ENCODE measurements at regions not wholly inside any gene's neighbourhood (a gene's known extent, or its start where the extent isn't known, plus 50 kb on each side); places are given as distances from the start of the nearest gene placed in this dataset.
A peak's percentile ranks its signal among the peaks of the same experiment; 100 is the strongest.

DNA sequence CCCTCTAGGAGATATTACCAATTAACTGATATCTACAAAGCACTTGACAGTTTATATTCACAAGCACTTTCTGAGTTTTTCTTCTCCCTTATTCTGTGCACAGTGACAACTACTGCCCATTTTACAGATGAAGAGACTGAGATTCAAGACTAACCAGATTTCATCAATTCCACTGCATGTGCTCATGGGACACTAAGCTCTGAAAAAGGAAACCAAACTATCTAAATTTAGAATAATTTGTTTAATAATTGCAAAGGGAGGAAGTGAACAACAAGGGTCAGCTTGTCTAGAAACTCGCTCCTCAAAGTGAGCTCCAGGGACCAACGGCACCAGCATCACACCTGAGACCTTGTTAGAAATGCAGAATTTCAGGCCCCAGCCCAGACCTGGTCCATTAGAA is 50.8 kb upstream of the MYLIP start:
- intact Hi-C loops (cut with DNase I, micrococcal nuclease) = no loop called here
- ATAC-seq (no peak), DNase-seq (no peak)

DNA sequence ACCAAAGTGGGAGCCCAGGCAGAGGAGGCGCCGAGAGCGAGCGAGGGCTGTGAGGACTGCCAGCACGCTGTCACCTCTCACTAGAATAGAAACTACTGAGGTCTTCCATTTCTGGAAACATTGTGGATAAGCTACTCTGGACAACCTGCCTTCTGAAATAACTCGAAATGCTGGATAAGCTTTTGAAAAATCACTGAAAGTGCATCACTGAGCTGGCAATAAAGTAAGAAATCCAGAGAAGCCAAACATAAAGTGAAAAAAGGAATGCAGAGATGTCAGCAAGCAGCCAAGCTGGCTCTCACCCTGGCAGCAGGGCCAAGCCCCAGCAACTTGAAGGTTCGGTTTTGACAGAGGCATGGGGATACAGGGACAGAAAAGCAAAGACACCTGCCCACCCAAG is 59.2 kb upstream of the MYLIP start:
- ATAC-seq = no peak
- DNase-seq = no peak
- intact Hi-C loops (cut with DNase I, micrococcal nuclease) = no loop called here

DNA sequence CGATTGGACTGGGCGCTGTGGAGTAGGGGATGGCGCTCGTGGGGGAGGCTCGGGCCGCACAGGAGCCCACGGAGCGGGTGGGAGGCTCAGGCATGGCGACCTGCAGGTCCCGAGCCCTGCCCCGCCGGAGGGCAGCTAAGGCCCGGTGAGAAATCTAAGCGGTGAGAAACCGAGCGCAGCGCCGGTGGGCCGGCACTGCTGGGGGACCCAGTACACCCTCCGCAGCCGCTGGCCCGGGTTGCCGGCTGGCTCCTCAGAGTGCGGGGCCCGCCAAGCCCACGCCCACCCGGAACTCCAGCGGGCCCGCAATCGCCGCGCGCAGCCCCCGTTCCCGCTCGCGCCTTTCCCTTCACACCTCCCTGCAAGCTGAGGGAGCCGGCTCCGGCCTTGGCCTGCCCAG is 59.7 kb upstream of the MYLIP start:
- intact Hi-C loops (cut with DNase I, micrococcal nuclease) = no loop called here
- no peak for ATAC-seq
- DNase-seq = no peak

DNA sequence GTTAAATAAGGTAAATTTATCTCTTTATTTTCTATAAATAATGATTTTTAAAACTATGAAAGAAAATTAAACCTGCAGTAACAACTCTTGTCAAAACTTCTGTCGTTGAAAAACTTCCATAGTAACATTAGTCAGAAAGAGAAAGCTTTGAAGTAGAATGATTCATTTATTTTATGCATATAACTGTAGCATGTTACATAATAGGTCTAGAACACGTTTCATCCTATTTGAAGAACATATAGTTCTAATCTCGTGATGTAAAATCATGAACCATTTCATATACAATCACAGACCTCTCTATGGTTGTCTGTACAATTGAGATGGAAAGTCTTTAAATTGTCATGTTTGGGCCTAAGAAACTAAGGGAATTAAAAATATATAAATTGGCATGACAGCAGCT is 61.3 kb upstream of the MYLIP start:
- ATAC-seq (no peak), DNase-seq (no peak)
- intact Hi-C loops (cut with DNase I, micrococcal nuclease) = no loop called here

DNA sequence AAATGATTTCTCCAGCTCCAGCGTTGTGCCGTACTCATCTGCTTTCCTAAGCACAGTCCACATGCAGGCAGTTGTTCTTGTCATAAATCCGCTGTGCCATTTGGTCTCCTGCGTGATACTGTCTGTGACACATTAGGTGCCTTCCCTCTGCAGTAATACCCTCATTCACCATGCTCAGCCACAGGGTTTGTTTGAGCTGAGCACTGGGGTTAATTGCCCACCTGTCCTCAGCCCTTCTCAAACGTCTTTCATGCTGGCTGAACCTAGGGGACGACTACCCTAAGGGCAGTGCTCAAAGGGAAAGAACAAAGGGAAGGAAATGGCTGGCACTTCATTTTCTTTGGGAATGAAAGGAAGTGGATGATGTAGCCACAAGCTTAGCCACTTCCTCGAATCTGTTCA is 64.2 kb upstream of the MYLIP start:
- intact Hi-C loops (cut with DNase I, micrococcal nuclease) = no loop called here
- no peak for DNase-seq
- ATAC-seq = no peak

DNA sequence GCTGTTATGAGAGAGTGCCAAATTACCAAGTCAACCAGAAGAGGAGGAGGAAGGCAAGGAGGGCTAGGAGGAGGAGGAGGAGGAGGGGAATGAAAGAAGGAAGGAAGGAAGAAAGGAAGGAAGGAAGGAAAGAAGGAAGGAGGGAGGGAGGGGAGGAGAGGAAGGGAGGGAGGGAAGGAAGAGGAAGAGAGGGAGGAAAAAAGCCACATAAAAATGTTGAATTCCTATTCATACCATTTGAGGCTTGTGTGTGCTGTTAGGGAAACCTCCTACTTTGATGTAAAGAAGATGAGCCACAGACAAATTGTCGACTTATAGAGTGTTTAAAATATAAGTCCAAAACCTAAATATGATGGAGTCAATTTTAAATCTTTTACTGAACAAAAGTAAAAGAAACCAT is 65.3 kb upstream of the MYLIP start:
- DNase-seq (no peak), ATAC-seq (no peak)
- intact Hi-C loops (cut with DNase I, micrococcal nuclease) = no loop called here

DNA sequence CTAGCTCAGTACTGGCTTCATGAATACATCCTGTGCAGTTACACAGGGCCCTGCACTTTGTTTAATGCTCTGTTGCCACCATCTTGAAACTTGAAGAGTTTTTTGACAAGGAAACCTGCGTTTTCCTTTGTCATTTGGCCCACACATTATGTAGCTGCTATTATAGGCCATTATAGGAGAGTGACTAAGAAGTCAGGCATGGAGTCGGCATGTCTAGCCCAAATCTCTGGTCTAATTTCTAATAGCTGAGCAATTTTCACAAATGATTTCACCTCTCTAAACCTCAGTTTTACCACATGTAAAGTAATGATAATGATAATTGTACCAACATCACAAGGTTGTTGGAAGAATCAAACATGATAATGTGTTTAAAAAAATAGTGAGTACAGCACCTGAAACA is 67.1 kb upstream of the MYLIP start:
- intact Hi-C loops (cut with DNase I, micrococcal nuclease) = no loop called here
- DNase-seq = no peak
- no peak for ATAC-seq

DNA sequence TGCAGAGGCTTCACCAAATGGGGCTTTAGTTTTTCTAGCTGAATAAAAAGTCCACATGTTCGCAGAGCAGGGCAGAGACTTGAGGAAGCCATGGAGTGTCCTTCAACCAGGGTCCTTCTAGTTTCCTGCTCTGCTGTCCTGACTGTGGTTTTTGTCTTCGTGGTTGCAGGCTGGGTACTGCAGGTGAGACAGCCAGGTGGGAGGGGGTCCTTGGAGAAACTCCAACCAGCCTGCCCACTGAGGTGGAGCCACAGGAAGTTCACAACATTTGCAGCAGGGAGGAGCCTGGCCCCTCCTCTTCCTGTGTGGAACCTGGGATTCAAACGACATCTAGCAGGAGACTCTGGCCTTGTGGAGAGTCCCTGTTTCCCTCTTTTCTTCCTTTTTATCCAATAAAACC is 68.8 kb upstream of the MYLIP start:
- ATAC-seq (no peak), DNase-seq (no peak)
- intact Hi-C loops (cut with DNase I, micrococcal nuclease) = no loop called here

DNA sequence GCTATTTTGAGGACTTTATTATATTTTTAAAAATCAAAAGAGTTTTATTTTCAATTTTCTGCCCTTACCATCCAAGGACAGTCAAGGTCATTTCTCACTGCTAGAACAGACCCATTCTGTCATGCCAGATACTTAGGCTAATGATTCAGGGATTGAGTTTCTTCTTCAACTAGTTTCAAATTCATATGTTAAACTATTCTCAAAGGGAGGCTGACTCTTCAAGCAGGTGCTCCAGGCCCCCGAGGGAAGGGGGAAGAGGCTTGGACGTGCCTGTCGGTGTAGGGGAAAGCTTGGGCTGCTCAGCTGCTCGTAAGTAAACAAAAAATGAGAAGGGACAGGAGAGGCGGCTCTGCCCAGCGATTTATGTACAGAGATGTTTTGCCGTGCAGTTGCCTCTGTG is 69.4 kb upstream of the MYLIP start:
- DNase-seq (no peak), ATAC-seq (no peak)
- intact Hi-C loops (cut with DNase I, micrococcal nuclease) = no loop called here

DNA sequence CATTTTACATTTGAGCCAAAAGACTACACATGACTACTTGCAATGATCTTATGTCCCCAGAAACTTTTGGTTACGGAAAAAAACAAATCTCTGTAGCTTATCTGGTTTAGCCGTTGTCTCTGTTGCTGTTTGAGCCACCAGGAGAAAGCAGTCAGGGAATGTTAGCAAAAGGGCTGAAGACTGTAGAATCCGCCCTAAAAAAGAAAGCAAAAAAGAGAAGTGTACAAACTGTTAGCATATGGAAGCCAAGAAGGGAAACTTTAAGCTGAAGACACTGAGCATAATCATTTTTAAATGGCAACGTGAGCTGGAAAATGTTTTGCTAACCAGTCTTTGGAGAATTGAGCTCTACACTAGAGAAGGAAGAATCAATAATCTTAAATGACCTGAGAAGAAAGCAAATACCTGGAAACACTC is 69.9 kb upstream of the MYLIP start:
- intact Hi-C loops (cut with DNase I, micrococcal nuclease) = no loop called here
- no peak for ATAC-seq
- no peak for DNase-seq

DNA sequence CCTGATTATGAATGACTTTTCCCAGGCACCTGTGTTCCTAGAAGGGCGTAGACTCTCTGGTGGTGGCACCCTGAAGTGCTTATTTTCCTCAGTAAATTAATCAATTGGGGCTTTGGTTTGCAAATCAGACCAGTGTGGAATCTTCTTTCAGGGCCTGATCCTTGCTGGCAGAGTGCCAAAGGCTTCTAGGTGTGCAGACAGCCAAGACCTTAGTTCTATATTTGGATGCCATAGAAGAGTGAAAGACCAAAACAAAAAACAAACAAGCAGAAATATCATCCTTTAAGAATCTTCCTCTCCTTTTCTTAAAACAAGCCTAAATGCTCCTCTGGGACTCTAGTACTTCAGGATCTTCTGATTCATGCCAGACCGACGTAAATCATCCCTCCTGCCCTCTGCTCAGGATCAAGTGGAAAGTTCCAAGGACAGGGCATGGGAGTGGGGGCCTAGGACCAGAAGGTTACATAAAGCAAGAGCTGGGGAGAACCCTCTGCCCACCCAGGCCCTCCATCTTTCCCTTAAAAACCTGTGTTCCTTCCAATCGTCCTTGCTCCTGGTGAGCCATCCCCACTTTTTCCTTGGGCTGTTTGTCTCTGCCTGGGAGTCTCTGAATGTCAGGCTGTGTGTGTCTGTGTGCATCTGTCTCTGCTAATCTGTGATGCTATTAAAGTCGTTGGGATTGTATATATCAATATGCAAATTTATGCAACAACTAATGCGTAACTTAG is 70.5 kb upstream of the MYLIP start:
- intact Hi-C loops (cut with DNase I, micrococcal nuclease) = no loop called here
- peak in 1 of 2 donors; percentile 15 for DNase-seq
- ATAC-seq = no peak

DNA sequence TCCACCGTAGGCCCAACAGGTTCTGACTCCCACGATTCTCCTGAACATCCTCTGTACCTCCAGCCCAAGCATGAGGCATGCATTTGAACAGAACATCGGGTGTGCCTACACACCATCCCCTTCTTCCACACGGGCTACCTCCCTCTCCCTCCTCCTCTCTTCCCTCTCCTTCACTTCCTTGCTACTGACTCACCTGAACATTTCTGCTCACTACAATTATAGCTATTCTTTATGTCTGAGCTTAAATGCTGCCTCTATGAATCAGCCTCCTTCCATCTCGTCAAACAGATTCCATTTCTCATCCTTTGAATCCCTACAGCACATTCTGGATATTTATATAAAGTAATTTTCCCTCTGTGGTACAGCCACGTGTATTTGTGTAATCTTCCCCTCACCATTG is 71.4 kb upstream of the MYLIP start:
- ATAC-seq = no peak
- intact Hi-C loops (cut with DNase I, micrococcal nuclease) = no loop called here
- no peak for DNase-seq

DNA sequence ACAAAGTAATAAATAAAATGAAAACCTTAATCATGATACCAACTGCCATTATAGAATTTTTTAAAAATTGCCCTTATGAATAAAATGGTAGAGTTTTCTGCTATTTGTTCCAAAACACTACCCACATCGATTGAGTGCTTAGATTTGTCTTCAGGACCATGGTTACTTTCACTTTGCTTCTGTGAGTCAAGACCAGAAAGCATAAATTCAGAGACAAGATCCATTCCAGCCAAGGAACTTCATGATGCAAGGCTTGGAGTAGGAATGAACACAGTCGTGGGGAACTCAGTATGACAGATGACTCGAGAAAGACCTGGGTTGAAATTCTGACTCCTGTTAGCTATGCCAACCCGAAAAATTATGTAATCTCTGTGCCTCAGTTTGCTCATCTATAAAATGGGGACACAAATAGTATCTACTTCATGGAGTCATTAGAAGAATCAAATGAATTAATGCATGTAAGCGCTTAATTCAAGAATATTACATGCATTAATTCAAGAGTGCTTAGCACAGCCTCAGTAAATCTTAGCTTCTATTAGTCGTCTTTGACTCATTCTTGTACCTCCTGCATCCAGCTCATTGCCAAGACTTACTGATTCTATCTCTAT is 72.5 kb upstream of the MYLIP start:
- intact Hi-C loops (cut with DNase I, micrococcal nuclease) = no loop called here
- DNase-seq (no peak), ATAC-seq (no peak)

DNA sequence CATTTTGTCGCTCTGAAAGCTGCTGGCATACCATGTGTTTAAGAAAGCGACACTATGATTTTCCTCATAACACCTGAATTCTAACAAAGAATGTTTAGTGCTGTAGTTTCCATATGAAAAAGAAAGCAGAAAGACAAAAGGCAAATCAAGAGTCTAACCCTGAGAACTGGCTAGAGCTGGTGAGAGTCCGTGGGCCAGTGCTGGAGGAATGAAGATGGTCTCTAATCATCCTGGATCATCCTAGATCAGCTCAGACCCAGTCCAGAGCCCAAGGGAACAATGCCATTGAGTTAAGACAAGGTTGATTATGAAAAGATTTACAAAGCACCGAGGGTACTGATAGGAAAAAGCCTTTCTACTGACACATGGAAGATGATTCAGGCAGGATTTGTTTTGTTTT is 73.0 kb upstream of the MYLIP start:
- intact Hi-C loops (cut with DNase I, micrococcal nuclease) = no loop called here
- DNase-seq (no peak), ATAC-seq (no peak)

DNA sequence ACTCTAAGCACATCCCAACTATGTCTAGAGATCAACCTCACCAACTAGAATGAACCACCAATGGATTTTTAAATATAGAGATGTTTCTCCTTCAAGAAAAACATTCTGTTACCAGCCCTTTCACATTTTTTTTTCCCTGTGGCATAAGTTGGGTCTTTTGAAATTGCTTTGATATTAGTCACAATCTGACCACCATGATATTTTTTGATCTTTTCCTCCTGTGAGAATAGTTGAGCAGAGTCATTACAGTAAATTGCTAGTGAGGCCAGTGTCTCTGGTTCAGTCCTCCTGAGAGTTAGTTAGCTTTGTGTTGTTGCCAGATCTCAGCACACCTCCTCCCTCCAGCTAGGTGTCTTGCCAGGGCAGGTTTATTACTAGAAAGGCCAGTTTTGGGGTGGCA is 79.7 kb upstream of the MYLIP start:
- DNase-seq (no peak), ATAC-seq (no peak)
- intact Hi-C loops (cut with DNase I, micrococcal nuclease) = no loop called here

DNA sequence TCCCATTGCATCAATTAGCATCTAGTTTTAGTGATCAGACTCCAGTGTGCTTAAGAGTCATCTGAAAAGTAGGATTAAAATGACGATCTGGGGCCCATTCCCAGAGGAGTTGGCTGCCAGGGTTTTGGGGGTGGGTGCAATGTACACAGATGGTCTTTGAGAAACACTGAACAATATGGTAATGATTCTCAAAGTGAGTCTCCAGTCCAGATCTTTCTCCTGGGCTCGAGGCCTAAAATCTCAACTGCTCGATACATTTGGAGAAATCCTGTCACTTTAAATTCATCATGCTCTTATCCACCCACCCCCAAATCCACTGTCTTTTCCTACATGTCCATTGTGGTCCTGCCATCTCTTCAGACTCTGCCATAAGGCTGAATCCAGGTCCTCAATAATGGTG is 80.7 kb upstream of the MYLIP start:
- ATAC-seq = no peak
- intact Hi-C loops (cut with DNase I, micrococcal nuclease) = no loop called here

DNA sequence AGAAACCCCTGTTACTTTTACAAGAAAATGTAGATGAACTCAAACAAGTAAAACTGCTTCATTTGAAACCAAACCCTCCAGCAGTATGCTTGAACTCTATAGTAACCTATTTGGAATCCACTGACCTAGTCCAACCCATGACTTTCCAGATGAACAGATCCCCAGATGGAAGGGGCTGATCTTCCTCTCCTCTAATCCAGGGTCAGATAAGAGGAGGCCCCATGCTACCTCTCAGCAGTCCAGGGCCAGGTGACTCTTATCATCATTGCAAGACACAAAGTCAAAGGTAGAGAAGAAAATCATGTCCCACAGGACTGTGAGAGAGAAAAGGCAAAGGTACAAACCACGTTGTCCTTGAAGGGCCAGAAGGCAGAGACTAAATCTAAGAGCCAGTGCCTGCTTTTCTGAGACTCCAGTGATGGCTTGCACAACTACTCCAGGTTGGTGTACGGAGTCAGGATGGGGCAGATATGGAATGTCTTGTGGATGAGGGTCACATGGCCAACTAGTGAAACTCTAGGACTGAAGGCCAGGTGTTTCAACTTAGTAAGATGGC is 81.4 kb upstream of the MYLIP start:
- ATAC-seq (no peak), DNase-seq (no peak)
- intact Hi-C loops (cut with DNase I, micrococcal nuclease) = no loop called here

More for the DNA sequence above, 80.7 kb upstream of the MYLIP start:
- DNase-seq = no peak

DNA sequence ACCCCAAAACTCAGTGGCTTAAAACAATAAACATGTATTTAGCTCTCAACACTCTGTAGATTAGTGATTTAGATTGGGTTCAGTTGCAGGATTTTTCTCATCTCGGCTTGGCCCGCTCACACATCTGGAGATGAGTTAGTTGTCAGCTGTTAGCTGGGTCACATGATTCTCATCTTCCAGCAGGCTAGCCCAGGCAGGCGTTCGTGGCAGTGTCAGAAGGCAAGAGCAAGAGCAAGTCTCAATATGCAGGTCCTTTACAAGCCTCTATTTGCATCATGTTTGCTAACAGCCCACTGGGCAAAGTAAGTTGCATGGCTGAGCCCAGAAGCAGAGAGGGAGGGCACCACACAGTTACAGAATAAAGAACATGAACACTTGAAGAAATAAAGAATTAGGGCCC is 83.6 kb upstream of the MYLIP start:
- intact Hi-C loops (cut with DNase I, micrococcal nuclease) = no loop called here

DNA sequence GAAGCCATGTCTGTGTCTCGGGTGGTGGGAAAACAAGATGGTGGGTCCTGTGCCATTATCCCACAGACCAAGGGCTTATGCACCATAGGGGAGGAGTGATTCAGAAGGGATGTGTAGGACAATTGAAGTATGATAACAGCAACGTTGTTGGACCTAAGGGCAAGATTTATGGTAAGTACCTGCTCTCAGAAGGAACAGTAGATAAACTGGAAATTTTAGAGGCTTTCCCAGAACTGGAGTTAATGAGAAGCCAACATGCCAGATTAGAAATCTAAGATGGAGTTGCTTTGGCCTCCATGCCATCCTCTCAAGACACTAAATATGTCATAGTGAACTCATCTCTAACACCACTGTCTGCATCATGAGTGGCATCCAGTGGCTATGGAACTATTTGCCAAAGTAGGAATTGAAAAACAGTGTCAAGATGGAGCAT is 84.7 kb upstream of the MYLIP start:
- intact Hi-C loops (cut with DNase I, micrococcal nuclease) = no loop called here
- no peak for DNase-seq

More for the DNA sequence above, 83.6 kb upstream of the MYLIP start:
- DNase-seq = no peak
- ATAC-seq = no peak

DNA sequence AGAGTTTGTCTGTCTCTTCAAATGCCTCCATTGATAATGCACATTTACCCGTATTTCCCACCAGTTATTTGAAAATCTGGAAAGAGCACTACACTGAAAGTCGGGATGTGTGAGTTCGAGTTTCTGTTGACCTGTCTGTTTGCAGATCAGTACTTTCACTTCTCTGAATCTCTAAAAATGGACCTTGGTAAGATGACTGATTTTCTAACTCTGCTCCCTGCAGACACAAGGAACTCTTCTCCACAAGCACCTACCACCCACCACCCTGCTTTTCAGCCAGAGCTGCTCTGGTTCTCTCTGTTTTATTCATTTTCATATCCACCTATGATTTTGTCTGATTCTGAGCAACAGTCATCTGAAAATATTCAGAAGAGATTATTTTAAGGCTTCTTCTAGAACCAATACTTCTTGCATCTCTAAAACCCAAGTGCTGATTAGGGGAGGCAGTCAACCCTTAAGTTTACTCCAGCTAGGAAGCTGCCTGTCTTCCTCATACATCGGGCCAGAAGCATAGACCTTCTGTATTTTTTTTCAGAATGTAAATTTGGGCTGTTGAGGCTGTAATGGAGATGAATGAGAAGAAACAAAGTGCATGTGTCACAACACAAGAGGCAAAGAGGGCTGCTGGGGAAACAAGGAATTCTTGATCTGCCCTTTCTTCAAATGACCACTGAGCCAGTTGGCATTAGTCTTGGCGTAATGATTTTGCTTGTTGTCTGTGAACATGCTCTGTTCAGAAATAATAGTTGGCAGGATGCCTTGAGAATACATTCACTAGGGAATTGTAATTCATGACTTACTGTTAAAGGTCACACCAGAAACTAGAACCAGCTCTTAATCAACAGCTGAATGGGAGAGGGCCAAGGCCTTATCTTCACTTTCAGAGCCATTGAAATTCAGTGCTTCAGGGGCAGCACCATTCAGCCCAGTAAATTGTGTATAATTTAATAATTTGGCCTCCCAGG is 85.4 kb upstream of the MYLIP start:
- ATAC-seq (no peak), DNase-seq (no peak)
- intact Hi-C loops (cut with DNase I, micrococcal nuclease) = no loop called here

More for the DNA sequence above, 84.7 kb upstream of the MYLIP start:
- no peak for ATAC-seq

All from left colon (tissue), 2 donors.